CD4-positive, alpha-beta T cell treated with Interferon gamma for 1 hour (primary cell): ENCODE measurements at regions not wholly inside any gene's neighbourhood (a gene's known extent, or its start where the extent isn't known, plus 50 kb on each side); places are given as distances from the start of the nearest gene placed in this dataset.
"Not testable (repeated sequence)": the region's sequence is repeated elsewhere in the genome, so short reads cannot be mapped to it uniquely, and the experiment has no call there.

Source experiments
- DNase-seq: peaks from one replicate; pipeline ENCODE4 v3.0.0-alpha.2; 2020

GRCh38 chr15:93816815-93817214 is 414.5 kb upstream of the MCTP2 start:
- DNase-seq, result no peak

GRCh38 chr15:93811305-93811704 is 420.1 kb upstream of the MCTP2 start:
- no peak for DNase-seq

- DNase-seq, result no peak
Measured at GRCh38 chr15:93809516-93809915, 421.8 kb upstream of the MCTP2 start.

- DNase-seq, result no peak
Measured at GRCh38 chr15:93803421-93804152, 427.8 kb upstream of the MCTP2 start.

GRCh38 chr15:93801206-93801605 is 430.2 kb upstream of the MCTP2 start:
- no peak for DNase-seq

GRCh38 chr15:93800805-93801204 is 430.6 kb upstream of the MCTP2 start:
- no peak for DNase-seq

- DNase-seq, result no peak
Measured at GRCh38 chr15:93789441-93789840, 441.9 kb upstream of the MCTP2 start.

- DNase-seq, result no peak
Measured at GRCh38 chr15:93780073-93780472, 451.3 kb upstream of the MCTP2 start.

GRCh38 chr15:93779341-93779740 is 452.0 kb upstream of the MCTP2 start:
- DNase-seq, result no peak

GRCh38 chr15:93771196-93772030 is 459.9 kb upstream of the MCTP2 start:
- DNase-seq, result no peak

- DNase-seq, result no peak
Measured at GRCh38 chr15:93770788-93771187, 460.6 kb upstream of the MCTP2 start.

- no peak for DNase-seq
Measured at GRCh38 chr15:93762036-93762435, 469.3 kb upstream of the MCTP2 start.

GRCh38 chr15:93759629-93760028 is 471.7 kb upstream of the MCTP2 start:
- no peak for DNase-seq

- DNase-seq, result no peak
Measured at GRCh38 chr15:93758824-93759223, 472.5 kb upstream of the MCTP2 start.

- no peak for DNase-seq
Measured at GRCh38 chr15:93748710-93749109, 482.7 kb upstream of the MCTP2 start.

- DNase-seq, result not testable (repeated sequence)
Measured at GRCh38 chr15:93734976-93735375, 496.4 kb upstream of the MCTP2 start.

GRCh38 chr15:93730724-93731123 is 500.6 kb upstream of the MCTP2 start:
- DNase-seq, result no peak

GRCh38 chr15:93722165-93722564 is 509.2 kb upstream of the MCTP2 start:
- no peak for DNase-seq

- no peak for DNase-seq
Measured at GRCh38 chr15:93720607-93721006, 510.8 kb upstream of the MCTP2 start.

- DNase-seq, result no peak
Measured at GRCh38 chr15:93719921-93720351, 511.4 kb upstream of the MCTP2 start.

GRCh38 chr15:93716615-93717231 is 514.6 kb upstream of the MCTP2 start:
- no peak for DNase-seq

- no peak for DNase-seq
Measured at GRCh38 chr15:93709708-93710107, 521.7 kb upstream of the MCTP2 start.

GRCh38 chr15:93708724-93709445 is 522.5 kb upstream of the MCTP2 start:
- no peak for DNase-seq
